ENCODE measurements at regions not wholly inside any gene's neighbourhood (a gene's known extent, or its start where the extent isn't known, plus 50 kb on each side); places are given as distances from the start of the nearest gene placed in this dataset.

DNA sequence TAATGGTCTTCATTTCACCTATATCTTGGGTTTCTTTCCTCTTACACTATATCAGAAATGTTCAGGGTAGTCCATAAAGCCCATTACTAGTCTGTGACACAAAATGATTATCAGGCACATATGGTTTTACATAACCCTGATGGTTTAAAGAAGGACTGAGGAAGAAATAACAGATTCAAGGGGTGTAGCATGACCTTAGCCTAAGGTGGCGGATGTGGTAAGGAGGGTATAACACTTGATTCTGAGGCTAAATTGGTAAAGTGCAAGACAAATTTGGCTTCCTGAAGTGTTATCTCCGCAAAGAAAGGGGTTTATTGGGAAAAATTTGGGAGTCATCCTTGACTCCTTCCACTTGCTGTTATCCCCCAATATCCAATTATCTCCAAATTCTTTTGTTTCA lies 388.2 kb upstream of the RPS23 start:
- TF ChIP-seq, protein P1, sequence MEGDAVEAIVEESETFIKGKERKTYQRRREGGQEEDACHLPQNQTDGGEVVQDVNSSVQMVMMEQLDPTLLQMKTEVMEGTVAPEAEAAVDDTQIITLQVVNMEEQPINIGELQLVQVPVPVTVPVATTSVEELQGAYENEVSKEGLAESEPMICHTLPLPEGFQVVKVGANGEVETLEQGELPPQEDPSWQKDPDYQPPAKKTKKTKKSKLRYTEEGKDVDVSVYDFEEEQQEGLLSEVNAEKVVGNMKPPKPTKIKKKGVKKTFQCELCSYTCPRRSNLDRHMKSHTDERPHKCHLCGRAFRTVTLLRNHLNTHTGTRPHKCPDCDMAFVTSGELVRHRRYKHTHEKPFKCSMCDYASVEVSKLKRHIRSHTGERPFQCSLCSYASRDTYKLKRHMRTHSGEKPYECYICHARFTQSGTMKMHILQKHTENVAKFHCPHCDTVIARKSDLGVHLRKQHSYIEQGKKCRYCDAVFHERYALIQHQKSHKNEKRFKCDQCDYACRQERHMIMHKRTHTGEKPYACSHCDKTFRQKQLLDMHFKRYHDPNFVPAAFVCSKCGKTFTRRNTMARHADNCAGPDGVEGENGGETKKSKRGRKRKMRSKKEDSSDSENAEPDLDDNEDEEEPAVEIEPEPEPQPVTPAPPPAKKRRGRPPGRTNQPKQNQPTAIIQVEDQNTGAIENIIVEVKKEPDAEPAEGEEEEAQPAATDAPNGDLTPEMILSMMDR (IDR thresholded peaks at IDR 0.05; ENCODE audit: borderline replicate concordance, control extremely low read depth, extremely low read depth, insufficient read depth, missing control alignments): no peak
- in situ Hi-C loops (cut with MboI; ENCODE audit: low sequenced_read_pairs, unreplicated experiment): no loop called here
- DNase-seq (ENCODE audit: low spot score): no peak

- TF ChIP-seq, protein P1 (IDR thresholded peaks at IDR 0.05; ENCODE audit: borderline replicate concordance, control extremely low read depth, extremely low read depth, insufficient read depth, missing control alignments): no peak
- in situ Hi-C loops (cut with MboI; ENCODE audit: low sequenced_read_pairs, unreplicated experiment): no loop called here
- DNase-seq (ENCODE audit: low spot score): no peak
These were observed 386.6 kb upstream of the RPS23 start for GRCh38 chr5:82664732-82665131.

DNA sequence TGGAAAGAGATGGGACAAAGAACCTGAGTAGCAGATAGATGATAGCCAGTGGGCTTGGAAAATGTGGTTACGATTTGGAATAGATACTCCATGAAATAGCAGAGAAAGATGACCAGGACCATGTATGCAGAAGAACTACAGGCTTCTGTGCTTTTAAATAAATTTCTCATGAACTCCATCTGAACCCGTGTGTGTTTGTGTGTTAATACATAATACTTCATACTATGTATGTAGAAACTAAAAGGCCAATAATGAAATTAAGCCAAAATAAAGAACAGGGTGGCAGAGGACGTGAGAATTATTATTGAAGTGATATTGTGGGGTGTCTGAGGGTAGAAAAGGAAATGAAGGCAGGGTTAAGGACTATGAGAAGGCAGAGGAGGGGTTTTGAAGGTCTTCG lies 385.1 kb upstream of the RPS23 start:
- no peak for DNase-seq (ENCODE audit: low spot score)
- TF ChIP-seq, protein P1 (IDR thresholded peaks at IDR 0.05; ENCODE audit: borderline replicate concordance, control extremely low read depth, extremely low read depth, insufficient read depth, missing control alignments): no peak
- in situ Hi-C loops (cut with MboI; ENCODE audit: low sequenced_read_pairs, unreplicated experiment): no loop called here

GRCh38 chr5:82662340-82662739 lies 384.2 kb upstream of the RPS23 start:
- DNase-seq (ENCODE audit: low spot score): no peak
- TF ChIP-seq, protein P1 (IDR thresholded peaks at IDR 0.05; ENCODE audit: borderline replicate concordance, control extremely low read depth, extremely low read depth, insufficient read depth, missing control alignments): no peak
- in situ Hi-C loops (cut with MboI; ENCODE audit: low sequenced_read_pairs, unreplicated experiment): no loop called here

DNA sequence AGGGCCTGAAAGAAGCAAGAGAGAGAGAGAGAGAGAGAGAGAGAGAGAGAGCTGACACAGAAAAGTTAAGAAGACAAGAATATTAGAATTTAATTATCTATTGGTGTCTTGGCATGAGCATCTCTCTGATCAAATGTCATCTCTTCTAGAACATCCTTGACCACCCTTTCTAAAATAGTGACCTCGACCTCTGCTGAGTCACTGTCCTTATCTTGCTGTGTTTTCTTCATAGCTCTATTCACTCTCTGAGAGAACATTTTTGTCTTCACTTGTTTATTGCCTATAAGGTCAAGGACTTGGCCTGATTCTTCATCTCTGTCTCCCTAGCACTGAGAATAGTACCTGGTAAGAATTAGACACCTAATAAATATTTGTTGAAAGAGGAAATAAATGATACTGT lies 383.8 kb upstream of the RPS23 start:
- in situ Hi-C loops (cut with MboI; ENCODE audit: low sequenced_read_pairs, unreplicated experiment): no loop called here
- TF ChIP-seq, protein P1 (IDR thresholded peaks at IDR 0.05; ENCODE audit: borderline replicate concordance, control extremely low read depth, extremely low read depth, insufficient read depth, missing control alignments): no peak
- no peak for DNase-seq (ENCODE audit: low spot score)

- TF ChIP-seq, protein P1 (IDR thresholded peaks at IDR 0.05; ENCODE audit: borderline replicate concordance, control extremely low read depth, extremely low read depth, insufficient read depth, missing control alignments): no peak
- DNase-seq (ENCODE audit: low spot score): no peak
- in situ Hi-C loops (cut with MboI; ENCODE audit: low sequenced_read_pairs, unreplicated experiment): no loop called here
These were observed 383.3 kb upstream of the RPS23 start for GRCh38 chr5:82661462-82661861.

DNA sequence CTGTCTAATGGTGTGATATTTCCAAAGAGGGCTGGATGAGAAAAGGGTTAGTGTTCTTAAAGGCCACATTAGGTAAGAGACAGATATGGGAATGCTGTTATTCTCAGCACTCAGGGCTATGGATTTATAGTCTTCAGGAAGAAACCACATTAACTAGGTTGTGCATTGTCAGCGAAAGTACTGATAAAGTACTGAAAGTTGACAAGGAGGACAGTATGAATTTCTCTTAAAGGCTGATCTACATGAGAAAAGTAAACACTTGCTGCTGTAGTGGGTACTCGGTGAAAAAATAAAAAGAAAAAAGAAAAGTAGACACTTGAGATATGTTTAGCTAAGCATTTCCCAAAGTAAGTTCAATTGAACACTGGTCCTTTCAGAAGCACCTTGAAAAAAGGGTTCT lies 381.0 kb upstream of the RPS23 start:
- DNase-seq (ENCODE audit: low spot score): no peak
- in situ Hi-C loops (cut with MboI; ENCODE audit: low sequenced_read_pairs, unreplicated experiment): no loop called here
- TF ChIP-seq, protein P1 (IDR thresholded peaks at IDR 0.05; ENCODE audit: borderline replicate concordance, control extremely low read depth, extremely low read depth, insufficient read depth, missing control alignments): no peak

All from GM13976 (cell line).